ENCODE measurements at regions not wholly inside any gene's neighbourhood (a gene's known extent, or its start where the extent isn't known, plus 50 kb on each side); places are given as distances from the start of the nearest gene placed in this dataset.

- 74 to 86% methylated on average over 5 of the region's 5 CpGs for WGBS, 2 donors
- Histone ChIP-seq H3K4me1 (no peaks in the 10 kb centered on the region), H3K27me3 (no peaks in the 10 kb centered on the region), H3K27ac (no peak overlapping the region), H3K36me3 (replicated peaks in 1 of 2; ENCODE audit: insufficient read depth in 1 of 2, low read depth in 2 of 2) (no peaks in the 10 kb centered on the region), H3K4me3 (no peak overlapping the region), H3K9me3 (peaks cover 0 to 13% (median 0%) of the 10 kb centered on the region in 3 donors)
- intact Hi-C loops (cut with DNase I), result no loop called here
- ATAC-seq (no peak), DNase-seq (no peak)
- no peak for TF ChIP-seq CTCF (IDR thresholded peaks at IDR 0.05)
- no peak for TF ChIP-seq POLR2A (IDR thresholded peaks at IDR 0.05)
These were observed 93.1 kb upstream of the GALNT5 start for GRCh38 chr2:157164370-157164769.

GRCh38 chr2:157164891-157165290 is 92.6 kb upstream of the GALNT5 start:
- TF ChIP-seq CTCF (IDR thresholded peaks at IDR 0.05), result no peak
- TF ChIP-seq POLR2A (IDR thresholded peaks at IDR 0.05), result no peak
- no peaks in the 10 kb centered on the region for H3K36me3 ChIP-seq (replicated peaks in 1 of 2; ENCODE audit: insufficient read depth in 1 of 2, low read depth in 2 of 2)
- ATAC-seq (no peak), DNase-seq (no peak)
- H3K9me3 ChIP-seq, result peaks cover 0 to 13% (median 0%) of the 10 kb centered on the region in 3 donors
- H3K27ac ChIP-seq, result no peak overlapping the region
- intact Hi-C loops (cut with DNase I), result no loop called here
- no peaks in the 10 kb centered on the region for H3K27me3 ChIP-seq
- no peaks in the 10 kb centered on the region for H3K4me1 ChIP-seq
- 50% methylated on average over 1 of the region's 1 CpG; no CpG with 5 or more reads in 1 of the 2 donors for WGBS, 2 donors
- H3K4me3 ChIP-seq, result no peak overlapping the region

- DNase-seq, result no peak
- Histone ChIP-seq H3K9me3 (peaks cover 0 to 13% (median 0%) of the 10 kb centered on the region in 3 donors), H3K4me3 (no peak overlapping the region), H3K27me3 (no peaks in the 10 kb centered on the region), H3K27ac (no peak overlapping the region), H3K36me3 (replicated peaks in 1 of 2; ENCODE audit: insufficient read depth in 1 of 2, low read depth in 2 of 2) (no peaks in the 10 kb centered on the region), H3K4me1 (no peaks in the 10 kb centered on the region)
- 51 to 66% methylated on average over 3 of the region's 3 CpGs for WGBS, 2 donors
- TF ChIP-seq POLR2A (IDR thresholded peaks at IDR 0.05) (no peak), CTCF (IDR thresholded peaks at IDR 0.05) (no peak)
- intact Hi-C loops (cut with DNase I), result no loop called here
- no peak for ATAC-seq
These were observed 89.0 kb upstream of the GALNT5 start for GRCh38 chr2:157168501-157168900.

- H3K4me3 ChIP-seq, result no peak overlapping the region
- no peak for DNase-seq
These were observed 87.6 kb upstream of the GALNT5 start for GRCh38 chr2:157169889-157170288.

More at GRCh38 chr2:157169889-157170288, 87.6 kb upstream of the GALNT5 start:
- Histone ChIP-seq H3K9me3 (peaks cover 0 to 7% (median 0%) of the 10 kb centered on the region in 3 donors), H3K4me1 (no peaks in the 10 kb centered on the region), H3K36me3 (replicated peaks in 1 of 2; ENCODE audit: insufficient read depth in 1 of 2, low read depth in 2 of 2) (no peaks in the 10 kb centered on the region), H3K27me3 (no peaks in the 10 kb centered on the region), H3K27ac (no peak overlapping the region)
- intact Hi-C loops (cut with DNase I), result no loop called here
- WGBS, 2 donors, result 80 to 86% methylated on average over 3 of the region's 3 CpGs
- ATAC-seq, result no peak
- no peak for TF ChIP-seq CTCF (IDR thresholded peaks at IDR 0.05)
- TF ChIP-seq POLR2A (IDR thresholded peaks at IDR 0.05), result no peak
